Liver (tissue), 3 donors: ENCODE measurements at regions not wholly inside any gene's neighbourhood (a gene's known extent, or its start where the extent isn't known, plus 50 kb on each side); places are given as distances from the start of the nearest gene placed in this dataset.

ENCODE experiments used
- GABPA ChIP-seq, 2 donors: IDR thresholded peaks in 1 of 2; conservative IDR thresholded peaks in 1 of 2; 2 replicates each; pipeline ENCODE4 v1.6.1; 2016; ENCODE audit warnings: antibody characterized with exemption in 2 of 2, mild to moderate bottlenecking in 1 of 2, moderate library complexity in 1 of 2
- HNF4A ChIP-seq, 2 donors: conservative IDR thresholded peaks; 2 replicates each; pipeline ENCODE4 v1.6.1; 2016; ENCODE audit warnings: antibody characterized with exemption in 2 of 2, mild to moderate bottlenecking in 2 of 2
- JUND ChIP-seq, 2 donors: IDR thresholded peaks; 2 replicates each; pipeline ENCODE4 v1.6.1; 2016; ENCODE audit warnings: antibody characterized with exemption in 2 of 2
- RAD21 ChIP-seq, 2 donors: IDR thresholded peaks; 2 replicates each; pipeline ENCODE4 v1.6.1; 2016; ENCODE audit warnings: antibody characterized with exemption in 2 of 2, mild to moderate bottlenecking in 2 of 2
- RXRA ChIP-seq, 2 donors: IDR thresholded peaks; 2 replicates each; pipeline ENCODE4 v1.6.1; 2017 to 2018; ENCODE audit warnings: antibody characterized with exemption in 2 of 2, mild to moderate bottlenecking in 1 of 2
- SP1 ChIP-seq: IDR thresholded peaks from 2 replicates; pipeline ENCODE4 v1.6.1; 2018; ENCODE audit warnings: antibody characterized with exemption, mild to moderate bottlenecking
- TAF1 ChIP-seq: conservative IDR thresholded peaks from 2 replicates; pipeline ENCODE4 v1.6.1; 2016; ENCODE audit warnings: antibody characterized with exemption, mild to moderate bottlenecking
- YY1 ChIP-seq: IDR thresholded peaks from 2 replicates; pipeline ENCODE4 v1.6.1; 2016; ENCODE audit warnings: antibody characterized with exemption, mild to moderate bottlenecking
- TF ChIP-seq, protein P1 (sequence below): fragments of 150-350 bp; IDR thresholded peaks from 2 replicates; pipeline ENCODE4 v1.5.1; 2017; ENCODE audit warnings: improper control_type of control experiment, low read depth, low read length; ENCODE audit not compliant: missing input control
- TF ChIP-seq, protein P2 (sequence below): IDR thresholded peaks from 2 replicates; pipeline ENCODE4 v1.6.1; 2016; ENCODE audit warnings: antibody characterized with exemption, mild to moderate bottlenecking
- TF ChIP-seq, protein P3 (sequence below): IDR thresholded peaks from 2 replicates; pipeline ENCODE4 v1.6.1; 2016; ENCODE audit warnings: antibody characterized with exemption
- TF ChIP-seq, protein P4 (sequence below): IDR thresholded peaks from 2 replicates; pipeline ENCODE4 v1.6.1; 2016; ENCODE audit warnings: antibody characterized with exemption
- TF ChIP-seq, protein P5 (sequence below): IDR thresholded peaks from 2 replicates; pipeline ENCODE4 v1.6.1; 2016; ENCODE audit warnings: antibody characterized with exemption
- donor health status: healthy.
- donor health status: healthy.

DNA sequence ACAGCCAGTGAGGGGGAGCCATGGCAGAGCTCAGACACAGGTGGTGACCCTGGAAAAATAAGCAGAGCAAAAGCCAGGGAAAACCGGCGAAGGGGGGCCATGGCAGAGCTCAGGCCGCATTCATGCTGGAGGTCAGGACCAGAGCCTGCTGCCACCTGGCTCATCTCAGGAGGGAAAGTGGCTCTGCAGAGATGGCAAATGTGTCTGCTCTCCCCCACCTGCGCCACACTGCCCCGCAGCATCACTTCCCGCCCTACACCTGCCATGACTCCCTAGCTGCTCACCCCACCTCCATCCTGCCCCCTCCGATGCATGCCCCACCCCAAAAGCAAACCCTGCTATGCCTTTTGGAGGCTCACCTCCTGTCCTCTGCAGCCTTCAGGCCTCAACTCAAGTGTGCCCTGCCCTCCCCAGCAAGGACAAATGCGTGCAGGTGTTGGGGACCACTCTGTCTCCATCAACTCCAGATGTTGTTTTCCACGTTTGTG lies 123.2 kb upstream of the FGF3 start:
- TF ChIP-seq, protein P1, sequence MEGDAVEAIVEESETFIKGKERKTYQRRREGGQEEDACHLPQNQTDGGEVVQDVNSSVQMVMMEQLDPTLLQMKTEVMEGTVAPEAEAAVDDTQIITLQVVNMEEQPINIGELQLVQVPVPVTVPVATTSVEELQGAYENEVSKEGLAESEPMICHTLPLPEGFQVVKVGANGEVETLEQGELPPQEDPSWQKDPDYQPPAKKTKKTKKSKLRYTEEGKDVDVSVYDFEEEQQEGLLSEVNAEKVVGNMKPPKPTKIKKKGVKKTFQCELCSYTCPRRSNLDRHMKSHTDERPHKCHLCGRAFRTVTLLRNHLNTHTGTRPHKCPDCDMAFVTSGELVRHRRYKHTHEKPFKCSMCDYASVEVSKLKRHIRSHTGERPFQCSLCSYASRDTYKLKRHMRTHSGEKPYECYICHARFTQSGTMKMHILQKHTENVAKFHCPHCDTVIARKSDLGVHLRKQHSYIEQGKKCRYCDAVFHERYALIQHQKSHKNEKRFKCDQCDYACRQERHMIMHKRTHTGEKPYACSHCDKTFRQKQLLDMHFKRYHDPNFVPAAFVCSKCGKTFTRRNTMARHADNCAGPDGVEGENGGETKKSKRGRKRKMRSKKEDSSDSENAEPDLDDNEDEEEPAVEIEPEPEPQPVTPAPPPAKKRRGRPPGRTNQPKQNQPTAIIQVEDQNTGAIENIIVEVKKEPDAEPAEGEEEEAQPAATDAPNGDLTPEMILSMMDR = no peak
- TF ChIP-seq JUND (IDR thresholded peaks at IDR 0.05) (no peak), RAD21 (IDR thresholded peaks at IDR 0.05) (no peak), RXRA (IDR thresholded peaks at IDR 0.05) (no peak), HNF4A (conservative IDR thresholded peaks at IDR 0.05) (no peak), YY1 (no peak), TAF1 (no peak), SP1 (no peak), GABPA (IDR thresholded peaks at IDR 0.05 in 1 of 2, conservative IDR thresholded peaks at IDR 0.05 in 1 of 2) (no peak)
- TF ChIP-seq, protein P2, sequence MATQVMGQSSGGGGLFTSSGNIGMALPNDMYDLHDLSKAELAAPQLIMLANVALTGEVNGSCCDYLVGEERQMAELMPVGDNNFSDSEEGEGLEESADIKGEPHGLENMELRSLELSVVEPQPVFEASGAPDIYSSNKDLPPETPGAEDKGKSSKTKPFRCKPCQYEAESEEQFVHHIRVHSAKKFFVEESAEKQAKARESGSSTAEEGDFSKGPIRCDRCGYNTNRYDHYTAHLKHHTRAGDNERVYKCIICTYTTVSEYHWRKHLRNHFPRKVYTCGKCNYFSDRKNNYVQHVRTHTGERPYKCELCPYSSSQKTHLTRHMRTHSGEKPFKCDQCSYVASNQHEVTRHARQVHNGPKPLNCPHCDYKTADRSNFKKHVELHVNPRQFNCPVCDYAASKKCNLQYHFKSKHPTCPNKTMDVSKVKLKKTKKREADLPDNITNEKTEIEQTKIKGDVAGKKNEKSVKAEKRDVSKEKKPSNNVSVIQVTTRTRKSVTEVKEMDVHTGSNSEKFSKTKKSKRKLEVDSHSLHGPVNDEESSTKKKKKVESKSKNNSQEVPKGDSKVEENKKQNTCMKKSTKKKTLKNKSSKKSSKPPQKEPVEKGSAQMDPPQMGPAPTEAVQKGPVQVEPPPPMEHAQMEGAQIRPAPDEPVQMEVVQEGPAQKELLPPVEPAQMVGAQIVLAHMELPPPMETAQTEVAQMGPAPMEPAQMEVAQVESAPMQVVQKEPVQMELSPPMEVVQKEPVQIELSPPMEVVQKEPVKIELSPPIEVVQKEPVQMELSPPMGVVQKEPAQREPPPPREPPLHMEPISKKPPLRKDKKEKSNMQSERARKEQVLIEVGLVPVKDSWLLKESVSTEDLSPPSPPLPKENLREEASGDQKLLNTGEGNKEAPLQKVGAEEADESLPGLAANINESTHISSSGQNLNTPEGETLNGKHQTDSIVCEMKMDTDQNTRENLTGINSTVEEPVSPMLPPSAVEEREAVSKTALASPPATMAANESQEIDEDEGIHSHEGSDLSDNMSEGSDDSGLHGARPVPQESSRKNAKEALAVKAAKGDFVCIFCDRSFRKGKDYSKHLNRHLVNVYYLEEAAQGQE = no peak
- TF ChIP-seq, protein P3, sequence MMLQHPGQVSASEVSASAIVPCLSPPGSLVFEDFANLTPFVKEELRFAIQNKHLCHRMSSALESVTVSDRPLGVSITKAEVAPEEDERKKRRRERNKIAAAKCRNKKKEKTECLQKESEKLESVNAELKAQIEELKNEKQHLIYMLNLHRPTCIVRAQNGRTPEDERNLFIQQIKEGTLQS = no peak
- TF ChIP-seq, protein P4, sequence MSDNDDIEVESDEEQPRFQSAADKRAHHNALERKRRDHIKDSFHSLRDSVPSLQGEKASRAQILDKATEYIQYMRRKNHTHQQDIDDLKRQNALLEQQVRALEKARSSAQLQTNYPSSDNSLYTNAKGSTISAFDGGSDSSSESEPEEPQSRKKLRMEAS = no peak
- TF ChIP-seq, protein P5, sequence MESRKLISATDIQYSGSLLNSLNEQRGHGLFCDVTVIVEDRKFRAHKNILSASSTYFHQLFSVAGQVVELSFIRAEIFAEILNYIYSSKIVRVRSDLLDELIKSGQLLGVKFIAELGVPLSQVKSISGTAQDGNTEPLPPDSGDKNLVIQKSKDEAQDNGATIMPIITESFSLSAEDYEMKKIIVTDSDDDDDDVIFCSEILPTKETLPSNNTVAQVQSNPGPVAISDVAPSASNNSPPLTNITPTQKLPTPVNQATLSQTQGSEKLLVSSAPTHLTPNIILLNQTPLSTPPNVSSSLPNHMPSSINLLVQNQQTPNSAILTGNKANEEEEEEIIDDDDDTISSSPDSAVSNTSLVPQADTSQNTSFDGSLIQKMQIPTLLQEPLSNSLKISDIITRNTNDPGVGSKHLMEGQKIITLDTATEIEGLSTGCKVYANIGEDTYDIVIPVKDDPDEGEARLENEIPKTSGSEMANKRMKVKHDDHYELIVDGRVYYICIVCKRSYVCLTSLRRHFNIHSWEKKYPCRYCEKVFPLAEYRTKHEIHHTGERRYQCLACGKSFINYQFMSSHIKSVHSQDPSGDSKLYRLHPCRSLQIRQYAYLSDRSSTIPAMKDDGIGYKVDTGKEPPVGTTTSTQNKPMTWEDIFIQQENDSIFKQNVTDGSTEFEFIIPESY = no peak
